Muscle of leg (tissue), 3 donors: ENCODE measurements at regions not wholly inside any gene's neighbourhood (a gene's known extent, or its start where the extent isn't known, plus 50 kb on each side); places are given as distances from the start of the nearest gene placed in this dataset.
"Not testable (repeated sequence)": the region's sequence is repeated elsewhere in the genome, so short reads cannot be mapped to it uniquely, and the experiment has no call there.

Experiments
- DNase-seq: peaks from one replicate; pipeline ENCODE4 v3.0.0; 2013
- H3K27ac ChIP-seq: one replicate; pipeline ENCODE4 v1.5.1; 2013; ENCODE audit warnings: mild to moderate bottlenecking, low read length, control low read depth
- H3K27me3 ChIP-seq: one replicate; pipeline ENCODE4 v1.6.1; 2013; ENCODE audit warnings: low read length; ENCODE audit not compliant: control insufficient read depth, insufficient read depth
- H3K36me3 ChIP-seq: one replicate; pipeline ENCODE4 v1.6.1; 2013; ENCODE audit warnings: low read length; ENCODE audit not compliant: control insufficient read depth, insufficient read depth
- H3K4me1 ChIP-seq: one replicate; pipeline ENCODE4 v1.6.1; 2013; ENCODE audit warnings: low read length; ENCODE audit not compliant: control insufficient read depth, insufficient read depth
- H3K4me3 ChIP-seq: one replicate; pipeline ENCODE4 v1.5.1; 2013; ENCODE audit warnings: low read length, control low read depth
- H3K9me3 ChIP-seq: replicated peaks from 2 replicates; pipeline ENCODE4 v1.6.1; 2013; ENCODE audit warnings: low read depth, low read length; ENCODE audit not compliant: control insufficient read depth
- WGBS: methylation state at CpG from one replicate; pipeline ENCODE4 v1.1.5; 2013; ENCODE audit warnings: missing lambda C conversion rate; ENCODE audit not compliant: insufficient coverage; 5-methylcytosine and 5-hydroxymethylcytosine counted together

- WGBS = 85% methylated on average over 20 of the region's 26 CpGs
These were observed 84.3 kb downstream of the ASB1 start for GRCh38 chr2:238510911-238511613.

DNA sequence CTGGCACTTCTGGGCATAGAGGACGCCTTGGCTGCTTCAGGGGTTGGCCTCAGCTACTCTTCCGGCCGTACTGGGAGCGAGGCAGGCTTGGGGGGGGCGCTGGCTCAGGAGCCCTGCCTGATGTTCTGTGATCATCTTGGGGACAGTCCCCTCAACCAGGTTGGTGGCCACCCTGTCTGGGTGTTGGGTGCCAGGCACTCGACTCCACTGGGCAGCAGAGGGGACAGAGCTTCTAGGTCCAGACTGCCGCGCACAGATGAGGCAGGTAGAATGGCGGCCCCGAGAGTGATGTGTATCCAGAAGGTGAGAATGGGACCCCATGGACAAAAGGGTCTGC, 84.9 kb downstream of the ASB1 start:
- DNase-seq = no peak
- peaks cover 12% of the 10 kb centered on the region for H3K4me1 ChIP-seq
- peaks cover 2% of the 10 kb centered on the region for H3K27me3 ChIP-seq
- peaks cover 4% of the 10 kb centered on the region for H3K9me3 ChIP-seq
- no peaks in the 10 kb centered on the region for H3K36me3 ChIP-seq
- no peak overlapping the region for H3K27ac ChIP-seq
- 85% methylated on average over 9 of the region's 10 CpGs for WGBS
- H3K4me3 ChIP-seq = no peak overlapping the region

More at GRCh38 chr2:238510911-238511613, 84.3 kb downstream of the ASB1 start:
- peaks cover 14% of the 10 kb centered on the region for H3K4me1 ChIP-seq
- no peak overlapping the region for H3K4me3 ChIP-seq
- DNase-seq = no peak
- peaks cover 2% of the 10 kb centered on the region for H3K27me3 ChIP-seq
- H3K36me3 ChIP-seq = no peaks in the 10 kb centered on the region
- no peaks in the 10 kb centered on the region for H3K9me3 ChIP-seq
- H3K27ac ChIP-seq = no peak overlapping the region

GRCh38 chr2:238512247-238512867, 85.6 kb downstream of the ASB1 start:
- Histone ChIP-seq H3K4me1 (peaks cover 12% of the 10 kb centered on the region), H3K27ac (no peak overlapping the region), H3K27me3 (peaks cover 2% of the 10 kb centered on the region), H3K36me3 (no peaks in the 10 kb centered on the region), H3K4me3 (no peak overlapping the region), H3K9me3 (peaks cover 11% of the 10 kb centered on the region)
- 77% methylated on average over 3 of the region's 8 CpGs for WGBS
- no peak for DNase-seq

DNA sequence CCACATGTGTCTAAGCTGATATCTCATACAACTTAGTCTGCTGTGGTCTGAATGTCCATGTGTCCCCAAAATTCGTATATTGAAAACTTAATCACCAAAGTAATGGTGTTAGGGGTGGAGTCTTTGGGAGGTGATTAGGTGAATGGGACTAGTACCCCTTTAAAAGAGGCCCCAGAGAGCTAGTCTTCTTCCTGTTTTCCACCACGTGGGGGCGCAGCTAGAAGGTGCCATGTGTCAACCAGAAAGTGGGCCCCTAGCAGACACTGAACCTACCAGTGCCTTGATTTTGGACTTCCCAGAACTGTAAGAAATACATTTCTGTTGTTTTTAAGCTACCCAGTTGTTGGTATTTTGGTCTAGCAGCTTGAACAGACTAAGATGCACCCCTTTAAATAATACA, 86.6 kb downstream of the ASB1 start:
- H3K4me3 ChIP-seq = no peak overlapping the region
- peaks cover 19% of the 10 kb centered on the region for H3K9me3 ChIP-seq
- peaks cover 2% of the 10 kb centered on the region for H3K27me3 ChIP-seq
- WGBS = 50% methylated on average over 2 of the region's 3 CpGs
- DNase-seq = no peak
- H3K4me1 ChIP-seq = peaks cover 12% of the 10 kb centered on the region
- H3K36me3 ChIP-seq = peaks cover 2% of the 10 kb centered on the region
- H3K27ac ChIP-seq = no peak overlapping the region

DNA sequence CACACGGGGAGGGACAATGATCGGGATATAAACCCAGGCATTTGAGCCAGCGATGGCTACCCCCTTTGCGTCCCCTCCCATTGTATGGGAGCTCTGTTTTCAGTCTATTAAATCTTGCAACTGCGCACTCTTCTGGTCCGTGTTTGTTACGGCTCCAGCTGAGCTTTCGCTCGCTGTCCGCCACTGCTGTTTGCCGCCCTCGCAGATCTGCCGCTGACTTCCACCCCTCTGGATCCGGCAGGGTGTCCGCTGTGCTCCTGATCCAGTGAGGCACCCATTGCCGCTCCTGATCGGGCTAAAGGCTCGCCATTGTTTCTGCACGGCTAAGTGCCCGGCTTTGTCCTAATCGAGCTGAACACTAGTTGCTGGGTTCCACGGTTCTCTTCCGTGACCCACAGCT, 87.3 kb downstream of the ASB1 start:
- Histone ChIP-seq H3K9me3 (peaks cover 21% of the 10 kb centered on the region), H3K4me1 (peaks cover 16% of the 10 kb centered on the region)
- DNase-seq, H3K4me3 ChIP-seq, H3K27me3 ChIP-seq, H3K27ac ChIP-seq, H3K36me3 ChIP-seq: not testable (repeated sequence)
- 95% methylated on average over 23 of the region's 23 CpGs for WGBS

- H3K27me3 ChIP-seq = no peaks in the 10 kb centered on the region
- peaks cover 2% of the 10 kb centered on the region for H3K36me3 ChIP-seq
- H3K4me1 ChIP-seq = peaks cover 8% of the 10 kb centered on the region
- WGBS = no CpG with 5 or more reads among the region's 2 CpGs
- peak overlapping the region; percentile 20 for H3K27ac ChIP-seq
- DNase-seq = peak; percentile 86
- peaks cover 21% of the 10 kb centered on the region for H3K9me3 ChIP-seq
- H3K4me3 ChIP-seq = no peak overlapping the region
These were observed 88.7 kb downstream of the ASB1 start for GRCh38 chr2:238515377-238515776.

DNA sequence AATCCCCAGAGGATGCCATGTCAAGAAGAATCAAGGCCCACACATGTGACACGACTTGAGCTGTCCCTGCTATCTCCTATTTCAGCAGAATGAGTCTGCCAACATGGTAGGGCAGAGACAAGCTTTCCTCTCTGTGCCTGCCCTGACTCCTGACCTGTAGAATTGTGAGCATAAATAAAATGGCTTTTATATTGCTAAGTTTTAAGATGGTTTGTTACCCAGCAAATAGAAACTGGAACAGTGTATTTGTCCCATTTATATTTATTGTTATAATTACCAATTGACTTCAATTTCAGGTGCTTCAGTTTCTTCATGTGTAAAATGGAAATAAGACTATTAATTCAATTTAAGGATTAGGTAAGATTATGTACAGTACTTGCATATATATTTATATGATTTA, 90.5 kb downstream of the ASB1 start:
- no peak overlapping the region for H3K4me3 ChIP-seq
- no peak for DNase-seq

DNA sequence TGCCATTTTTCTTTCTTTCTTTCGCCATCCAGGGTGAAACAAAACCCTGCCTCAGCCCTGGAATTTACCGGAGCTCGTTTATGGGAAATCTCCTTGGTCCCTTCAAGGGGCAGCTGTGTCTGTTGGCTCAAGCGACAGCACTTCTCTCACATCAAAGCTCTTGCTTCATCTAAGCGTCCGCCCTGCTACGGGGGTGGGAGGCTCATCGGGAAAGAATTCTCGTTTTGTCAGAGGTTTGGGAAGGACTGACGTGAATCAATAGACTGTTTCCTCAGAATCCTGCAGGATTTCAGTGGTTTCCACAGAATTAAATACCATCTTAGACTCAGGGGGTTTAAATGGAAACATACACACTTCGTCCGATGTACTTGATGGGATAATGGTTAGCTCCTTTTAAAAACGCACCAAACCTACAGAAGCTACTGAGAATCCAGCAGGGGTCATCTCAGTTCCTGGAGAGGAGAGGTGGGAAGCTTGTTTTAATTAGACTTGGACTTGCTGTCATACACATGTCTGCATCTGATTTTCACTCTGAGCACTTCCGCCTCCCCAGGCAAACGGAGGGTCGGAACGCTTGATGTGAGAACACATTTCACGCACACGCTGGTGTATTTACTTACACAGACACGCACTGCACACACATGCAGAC, 91.6 kb downstream of the ASB1 start:
- Histone ChIP-seq H3K27me3 (peaks cover 2% of the 10 kb centered on the region), H3K4me3 (no peak overlapping the region), H3K27ac (no peak overlapping the region), H3K9me3 (peaks cover 21% of the 10 kb centered on the region), H3K4me1 (peaks cover 27% of the 10 kb centered on the region), H3K36me3 (peaks cover 2% of the 10 kb centered on the region)
- DNase-seq = no peak
- 52% methylated on average over 4 of the region's 20 CpGs for WGBS

More for the DNA sequence above, 90.5 kb downstream of the ASB1 start:
- no peaks in the 10 kb centered on the region for H3K27me3 ChIP-seq
- H3K27ac ChIP-seq = no peak overlapping the region
- peaks cover 21% of the 10 kb centered on the region for H3K9me3 ChIP-seq
- peaks cover 2% of the 10 kb centered on the region for H3K36me3 ChIP-seq
- no CpG with 5 or more reads among the region's 1 CpG for WGBS
- H3K4me1 ChIP-seq = peaks cover 16% of the 10 kb centered on the region

GRCh38 chr2:238518821-238519186, 92.1 kb downstream of the ASB1 start:
- 64% methylated on average over 3 of the region's 7 CpGs for WGBS
- Histone ChIP-seq H3K36me3 (peaks cover 2% of the 10 kb centered on the region), H3K4me3 (no peak overlapping the region), H3K27me3 (peaks cover 7% of the 10 kb centered on the region), H3K9me3 (peaks cover 21% of the 10 kb centered on the region), H3K27ac (no peak overlapping the region), H3K4me1 (peaks cover 32% of the 10 kb centered on the region)
- no peak for DNase-seq

GRCh38 chr2:238520359-238520886, 93.7 kb downstream of the ASB1 start:
- Histone ChIP-seq H3K4me1 (peaks cover 35% of the 10 kb centered on the region), H3K36me3 (peaks cover 2% of the 10 kb centered on the region), H3K4me3 (no peak overlapping the region), H3K27ac (no peak overlapping the region), H3K9me3 (peaks cover 21% of the 10 kb centered on the region), H3K27me3 (peaks cover 8% of the 10 kb centered on the region)
- DNase-seq = no peak
- WGBS = 100% methylated on average over 1 of the region's 1 CpG
